Loucy (cell line): ENCODE measurements at regions not wholly inside any gene's neighbourhood (a gene's known extent, or its start where the extent isn't known, plus 50 kb on each side); places are given as distances from the start of the nearest gene placed in this dataset.

ENCODE experiments used
- H2AFZ ChIP-seq: fragments of 200-600 bp; sonication (generic); 2 replicates; pipeline ENCODE4 v1.6.0; 2016; ENCODE audit warnings: antibody characterized with exemption, mild to moderate bottlenecking, low read length, moderate library complexity
- H3F3A ChIP-seq: fragments of 200-600 bp; 2 replicates; pipeline ENCODE4 v1.6.0; 2016; ENCODE audit warnings: antibody characterized with exemption, low read depth, mild to moderate bottlenecking
- H3K27me3 ChIP-seq: fragments of 200-600 bp; sonication (generic); 2 replicates; pipeline ENCODE4 v1.6.1; 2014; ENCODE audit warnings: low read length, mild to moderate bottlenecking; ENCODE audit not compliant: insufficient read depth, poor library complexity, severe bottlenecking
- H3K36me3 ChIP-seq: fragments of 200-600 bp; sonication (generic); 2 replicates; pipeline ENCODE4 v1.6.1; 2016; ENCODE audit warnings: low read length; ENCODE audit not compliant: insufficient read depth
- H3K4me1 ChIP-seq: fragments of 200-600 bp; sonication (generic); 2 replicates; pipeline ENCODE4 v1.5.1; 2014; ENCODE audit warnings: low read length, mild to moderate bottlenecking; ENCODE audit not compliant: insufficient read depth, poor library complexity, severe bottlenecking
- H3K4me2 ChIP-seq: fragments of 200-600 bp; sonication (generic); 2 replicates; pipeline ENCODE4 v1.6.0; 2014; ENCODE audit warnings: antibody characterized with exemption, low read length, low read depth, mild to moderate bottlenecking; ENCODE audit not compliant: poor library complexity, severe bottlenecking
- H3K4me3 ChIP-seq: fragments of 200-600 bp; sonication (generic); 2 replicates; pipeline ENCODE4 v1.5.1; 2014; ENCODE audit warnings: low read length, mild to moderate bottlenecking, mixed read lengths; ENCODE audit not compliant: poor library complexity, severe bottlenecking
- H3K79me2 ChIP-seq: fragments of 200-600 bp; sonication (generic); 2 replicates; pipeline ENCODE4 v1.6.1; 2014; ENCODE audit warnings: low read length; ENCODE audit not compliant: insufficient read depth
- H3K9ac ChIP-seq: fragments of 200-600 bp; sonication (generic); 2 replicates; pipeline ENCODE4 v1.6.0; 2014; ENCODE audit warnings: mild to moderate bottlenecking, low read depth, low read length, moderate library complexity; ENCODE audit not compliant: poor library complexity, severe bottlenecking
- H3K9me2 ChIP-seq: fragments of 200-600 bp; sonication (generic); replicated peaks from 2 replicates; pipeline ENCODE4 v1.6.1; 2016; ENCODE audit warnings: low read depth, low read length, mixed read lengths
- H3K9me3 ChIP-seq: fragments of 200-600 bp; sonication (generic); 2 replicates; pipeline ENCODE4 v1.6.1; 2014; ENCODE audit warnings: mild to moderate bottlenecking, antibody characterized with exemption, low read length, low read depth; ENCODE audit not compliant: insufficient read depth
- H4K20me1 ChIP-seq: fragments of 200-600 bp; sonication (generic); 2 replicates; pipeline ENCODE4 v1.6.0; 2014; ENCODE audit warnings: antibody characterized with exemption, low read length, mild to moderate bottlenecking; ENCODE audit not compliant: insufficient read depth, poor library complexity, severe bottlenecking
- CTCF ChIP-seq: fragments of 200-600 bp; sonication (generic); conservative IDR thresholded peaks from 2 replicates; pipeline ENCODE4 v1.5.1; 2014; ENCODE audit warnings: mild to moderate bottlenecking, antibody characterized with exemption, low read length
- EZH2phosphoT487 ChIP-seq: fragments of 200-600 bp; IDR thresholded peaks from 2 replicates; pipeline ENCODE4 v1.6.1; 2018; ENCODE audit warnings: antibody characterized with exemption, mild to moderate bottlenecking, moderate library complexity, borderline replicate concordance

GRCh38 chr6:105568751-105569150 is 165.9 kb upstream of the PREP start:
- H3K4me2 ChIP-seq = no peak overlapping the region
- H4K20me1 ChIP-seq = no peaks in the 10 kb centered on the region
- no peaks in the 10 kb centered on the region for H3K79me2 ChIP-seq
- no peak overlapping the region for H2AFZ ChIP-seq
- H3K9me2 ChIP-seq = no peaks in the 10 kb centered on the region
- no peaks in the 10 kb centered on the region for H3K9me3 ChIP-seq
- no peaks in the 10 kb centered on the region for H3K4me1 ChIP-seq
- no peaks in the 10 kb centered on the region for H3F3A ChIP-seq
- H3K36me3 ChIP-seq = no peaks in the 10 kb centered on the region
- H3K4me3 ChIP-seq = no peak overlapping the region
- H3K27me3 ChIP-seq = peaks cover 25% of the 10 kb centered on the region
- TF ChIP-seq CTCF (no peak), EZH2phosphoT487 (no peak)
- no peak overlapping the region for H3K9ac ChIP-seq

- H3K79me2 ChIP-seq = no peaks in the 10 kb centered on the region
- no peaks in the 10 kb centered on the region for H3K9me2 ChIP-seq
- H3K4me1 ChIP-seq = no peaks in the 10 kb centered on the region
- H3K9me3 ChIP-seq = no peaks in the 10 kb centered on the region
- peaks cover 25% of the 10 kb centered on the region for H3K27me3 ChIP-seq
- no peaks in the 10 kb centered on the region for H3K36me3 ChIP-seq
- no peak overlapping the region for H3K9ac ChIP-seq
- no peak for TF ChIP-seq CTCF
- TF ChIP-seq EZH2phosphoT487 = no peak
- H3K4me3 ChIP-seq = no peak overlapping the region
- H2AFZ ChIP-seq = no peak overlapping the region
- no peaks in the 10 kb centered on the region for H3F3A ChIP-seq
- H3K4me2 ChIP-seq = no peak overlapping the region
- H4K20me1 ChIP-seq = no peaks in the 10 kb centered on the region
Observed at GRCh38 chr6:105568142-105568541, 165.3 kb upstream of the PREP start.

GRCh38 chr6:105567140-105567539 is 164.3 kb upstream of the PREP start:
- H2AFZ ChIP-seq = no peak overlapping the region

More at GRCh38 chr6:105567140-105567539, 164.3 kb upstream of the PREP start:
- Histone ChIP-seq H3K79me2 (no peaks in the 10 kb centered on the region), H3K4me1 (no peaks in the 10 kb centered on the region), H3K36me3 (no peaks in the 10 kb centered on the region), H3K4me2 (no peak overlapping the region), H3K9me3 (no peaks in the 10 kb centered on the region), H4K20me1 (no peaks in the 10 kb centered on the region), H3F3A (no peaks in the 10 kb centered on the region), H3K27me3 (peaks cover 22% of the 10 kb centered on the region), H3K9me2 (no peaks in the 10 kb centered on the region), H3K4me3 (no peak overlapping the region), H3K9ac (no peak overlapping the region)
- no peak for TF ChIP-seq EZH2phosphoT487
- TF ChIP-seq CTCF = no peak
